ENCODE measurements at regions not wholly inside any gene's neighbourhood (a gene's known extent, or its start where the extent isn't known, plus 50 kb on each side); places are given as distances from the start of the nearest gene placed in this dataset.

DNA sequence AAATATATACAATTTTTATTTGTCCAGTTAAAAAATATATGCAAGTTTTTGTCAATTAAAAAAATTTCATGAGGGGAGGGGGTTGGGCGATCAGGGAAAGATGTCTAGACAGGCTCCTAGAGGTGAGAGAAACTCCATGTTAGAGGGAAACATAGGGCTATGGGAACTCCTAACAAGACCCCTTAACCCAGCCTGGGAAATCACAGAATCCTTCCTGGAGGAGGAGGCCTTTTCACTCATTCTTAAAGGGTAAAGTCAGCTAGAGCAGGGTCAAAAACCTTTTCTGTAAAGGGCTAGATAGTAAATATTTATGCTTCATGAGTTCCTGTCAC, 75.9 kb upstream of the PTPN1 start:
- Histone ChIP-seq H3K4me3 (ENCODE audit: low read depth, low read length, poor library complexity, severe bottlenecking) (no peak overlapping the region), H3K27me3 (ENCODE audit: insufficient read depth, low read length) (no peaks in the 10 kb centered on the region), H3K4me1 (ENCODE audit: insufficient read depth, low read length, severe bottlenecking) (no peaks in the 10 kb centered on the region), H3K9me3 (ENCODE audit: low read length) (no peaks in the 10 kb centered on the region), H3K27ac (ENCODE audit: low read depth, low read length, poor library complexity, severe bottlenecking) (no peak overlapping the region), H3K36me3 (ENCODE audit: insufficient read depth, low read length) (no peaks in the 10 kb centered on the region), H3F3A (ENCODE audit: insufficient read depth, low read length) (no peaks in the 10 kb centered on the region), H2AFZ (ENCODE audit: low read length) (no peak overlapping the region), H3K9ac (ENCODE audit: low read length) (no peak overlapping the region), H4K20me1 (ENCODE audit: insufficient read depth, low read length) (no peaks in the 10 kb centered on the region), H3K4me2 (ENCODE audit: low read length) (no peak overlapping the region), H3K9me2 (ENCODE audit: low read depth, low read length) (no peaks in the 10 kb centered on the region), H3K79me2 (ENCODE audit: insufficient read depth, low read length) (no peaks in the 10 kb centered on the region)
- no peak for TF ChIP-seq EZH2 (IDR thresholded peaks at IDR 0.05; ENCODE audit: borderline replicate concordance, low read length)
- TF ChIP-seq, protein P1, sequence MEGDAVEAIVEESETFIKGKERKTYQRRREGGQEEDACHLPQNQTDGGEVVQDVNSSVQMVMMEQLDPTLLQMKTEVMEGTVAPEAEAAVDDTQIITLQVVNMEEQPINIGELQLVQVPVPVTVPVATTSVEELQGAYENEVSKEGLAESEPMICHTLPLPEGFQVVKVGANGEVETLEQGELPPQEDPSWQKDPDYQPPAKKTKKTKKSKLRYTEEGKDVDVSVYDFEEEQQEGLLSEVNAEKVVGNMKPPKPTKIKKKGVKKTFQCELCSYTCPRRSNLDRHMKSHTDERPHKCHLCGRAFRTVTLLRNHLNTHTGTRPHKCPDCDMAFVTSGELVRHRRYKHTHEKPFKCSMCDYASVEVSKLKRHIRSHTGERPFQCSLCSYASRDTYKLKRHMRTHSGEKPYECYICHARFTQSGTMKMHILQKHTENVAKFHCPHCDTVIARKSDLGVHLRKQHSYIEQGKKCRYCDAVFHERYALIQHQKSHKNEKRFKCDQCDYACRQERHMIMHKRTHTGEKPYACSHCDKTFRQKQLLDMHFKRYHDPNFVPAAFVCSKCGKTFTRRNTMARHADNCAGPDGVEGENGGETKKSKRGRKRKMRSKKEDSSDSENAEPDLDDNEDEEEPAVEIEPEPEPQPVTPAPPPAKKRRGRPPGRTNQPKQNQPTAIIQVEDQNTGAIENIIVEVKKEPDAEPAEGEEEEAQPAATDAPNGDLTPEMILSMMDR (IDR thresholded peaks at IDR 0.05; ENCODE audit: low read length) = no peak

DNA sequence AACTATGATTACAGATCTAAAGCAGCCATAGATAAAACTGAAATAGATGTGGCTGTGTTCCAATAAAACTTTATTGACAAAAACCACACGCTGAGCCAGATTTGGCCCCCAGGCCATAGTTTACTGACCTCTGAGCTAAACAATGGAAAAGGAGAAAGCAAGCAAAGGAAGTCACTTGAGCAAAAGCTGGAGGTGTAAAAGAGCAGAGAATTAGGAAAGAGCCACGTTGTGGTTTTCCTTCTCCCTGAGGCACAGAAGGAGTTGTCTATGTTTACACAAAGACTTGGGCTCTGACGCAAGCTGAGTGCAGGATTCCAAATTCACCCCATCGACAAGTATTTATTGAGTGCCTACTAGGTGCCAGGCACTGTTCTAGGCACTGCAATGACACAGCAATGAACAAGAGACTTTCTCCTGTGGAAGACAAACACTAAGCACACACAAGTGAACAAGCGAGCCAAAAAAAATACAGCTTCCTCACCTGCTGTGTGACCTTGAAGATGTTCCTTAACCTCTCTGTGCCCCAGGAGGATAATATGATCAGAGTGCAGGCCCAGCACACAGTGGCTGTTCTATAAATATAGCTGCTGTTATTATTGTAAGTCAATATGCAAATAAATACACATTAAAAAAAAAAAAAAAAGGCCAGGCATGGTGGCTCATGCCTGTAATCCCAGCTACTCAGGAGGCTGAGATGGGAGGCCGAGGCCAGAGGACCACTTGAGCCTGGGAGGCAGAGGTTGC, 75.4 kb upstream of the PTPN1 start:
- Histone ChIP-seq H3F3A (ENCODE audit: insufficient read depth, low read length) (no peaks in the 10 kb centered on the region), H3K4me1 (ENCODE audit: insufficient read depth, low read length, severe bottlenecking) (no peaks in the 10 kb centered on the region), H3K27ac (ENCODE audit: low read depth, low read length, poor library complexity, severe bottlenecking) (no peak overlapping the region), H3K27me3 (ENCODE audit: insufficient read depth, low read length) (no peaks in the 10 kb centered on the region), H2AFZ (ENCODE audit: low read length) (no peak overlapping the region), H3K4me2 (ENCODE audit: low read length) (no peak overlapping the region), H3K9me3 (ENCODE audit: low read length) (no peaks in the 10 kb centered on the region), H3K36me3 (ENCODE audit: insufficient read depth, low read length) (no peaks in the 10 kb centered on the region), H3K9ac (ENCODE audit: low read length) (no peak overlapping the region), H3K79me2 (ENCODE audit: insufficient read depth, low read length) (no peaks in the 10 kb centered on the region), H3K9me2 (ENCODE audit: low read depth, low read length) (no peaks in the 10 kb centered on the region), H4K20me1 (ENCODE audit: insufficient read depth, low read length) (no peaks in the 10 kb centered on the region), H3K4me3 (ENCODE audit: low read depth, low read length, poor library complexity, severe bottlenecking) (no peak overlapping the region)
- TF ChIP-seq, protein P1 (IDR thresholded peaks at IDR 0.05; ENCODE audit: low read length) = no peak
- no peak for TF ChIP-seq EZH2 (IDR thresholded peaks at IDR 0.05; ENCODE audit: borderline replicate concordance, low read length)

DNA sequence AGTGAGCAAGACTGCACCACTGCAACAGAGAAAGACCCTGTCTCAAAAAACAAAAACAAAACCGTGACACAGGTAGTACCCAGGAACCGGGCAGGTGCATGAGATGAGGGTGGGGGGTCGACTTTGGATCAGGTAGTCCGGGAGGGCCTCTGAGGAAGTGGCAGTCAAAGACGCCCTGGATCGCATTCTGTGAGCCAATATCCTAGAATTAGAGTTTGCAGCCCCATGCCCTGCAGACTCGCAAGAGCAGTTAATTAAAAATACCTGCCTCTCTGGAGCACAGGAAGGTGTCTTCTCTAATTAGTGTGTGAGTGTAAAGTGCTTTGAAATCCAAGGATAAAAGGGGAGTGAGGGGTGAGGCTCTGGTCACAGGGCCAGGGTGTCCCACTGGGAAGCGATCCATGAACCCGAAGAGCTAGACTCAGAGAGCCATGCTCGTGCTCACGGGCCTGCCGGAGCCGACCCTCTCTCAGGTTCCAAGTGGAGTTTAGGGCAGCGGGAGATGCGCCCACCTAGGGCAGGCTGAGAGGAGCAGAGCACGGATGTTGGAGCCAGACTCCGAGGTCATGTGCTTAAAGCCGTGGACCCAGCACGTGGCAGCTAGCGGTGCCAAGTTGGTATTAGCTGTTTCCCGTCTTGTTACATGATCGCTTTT, 74.7 kb upstream of the PTPN1 start:
- TF ChIP-seq, protein P1 (IDR thresholded peaks at IDR 0.05; ENCODE audit: low read length) = no peak
- no peak for TF ChIP-seq EZH2 (IDR thresholded peaks at IDR 0.05; ENCODE audit: borderline replicate concordance, low read length)
- Histone ChIP-seq H3K36me3 (ENCODE audit: insufficient read depth, low read length) (no peaks in the 10 kb centered on the region), H3K9ac (ENCODE audit: low read length) (no peak overlapping the region), H3K9me2 (ENCODE audit: low read depth, low read length) (no peaks in the 10 kb centered on the region), H3K27ac (ENCODE audit: low read depth, low read length, poor library complexity, severe bottlenecking) (no peak overlapping the region), H3K27me3 (ENCODE audit: insufficient read depth, low read length) (no peaks in the 10 kb centered on the region), H4K20me1 (ENCODE audit: insufficient read depth, low read length) (no peaks in the 10 kb centered on the region), H3K4me1 (ENCODE audit: insufficient read depth, low read length, severe bottlenecking) (no peaks in the 10 kb centered on the region), H3K4me2 (ENCODE audit: low read length) (no peak overlapping the region), H2AFZ (ENCODE audit: low read length) (no peak overlapping the region), H3K4me3 (ENCODE audit: low read depth, low read length, poor library complexity, severe bottlenecking) (no peak overlapping the region), H3K79me2 (ENCODE audit: insufficient read depth, low read length) (no peaks in the 10 kb centered on the region), H3F3A (ENCODE audit: insufficient read depth, low read length) (no peaks in the 10 kb centered on the region), H3K9me3 (ENCODE audit: low read length) (no peaks in the 10 kb centered on the region)
